IMR-90 (cell line): ENCODE measurements at regions not wholly inside any gene's neighbourhood (a gene's known extent, or its start where the extent isn't known, plus 50 kb on each side); places are given as distances from the start of the nearest gene placed in this dataset.

Experiments used
- CEBPB ChIP-seq: IDR thresholded peaks from 2 replicates; pipeline ENCODE4 v1.6.1; 2012; ENCODE audit warnings: low read depth, low read length, improper control_type of control experiment
- CHD1 ChIP-seq: IDR thresholded peaks from 2 replicates; pipeline ENCODE4 v1.6.1; 2012; ENCODE audit warnings: low read depth, low read length, improper control_type of control experiment
- CTCF ChIP-seq: conservative IDR thresholded peaks from 2 replicates; pipeline ENCODE4 v1.5.1; 2012; ENCODE audit warnings: mild to moderate bottlenecking, low read depth, low read length, improper control_type of control experiment
- RCOR1 ChIP-seq: IDR thresholded peaks from 2 replicates; pipeline ENCODE4 v1.6.1; 2012; ENCODE audit warnings: mild to moderate bottlenecking, low read length, improper control_type of control experiment; ENCODE audit not compliant: insufficient replicate concordance
- RFX5 ChIP-seq: IDR thresholded peaks from 2 replicates; pipeline ENCODE4 v1.8.0; 2012; ENCODE audit warnings: low read depth, mild to moderate bottlenecking, low read length, moderate library complexity

DNA sequence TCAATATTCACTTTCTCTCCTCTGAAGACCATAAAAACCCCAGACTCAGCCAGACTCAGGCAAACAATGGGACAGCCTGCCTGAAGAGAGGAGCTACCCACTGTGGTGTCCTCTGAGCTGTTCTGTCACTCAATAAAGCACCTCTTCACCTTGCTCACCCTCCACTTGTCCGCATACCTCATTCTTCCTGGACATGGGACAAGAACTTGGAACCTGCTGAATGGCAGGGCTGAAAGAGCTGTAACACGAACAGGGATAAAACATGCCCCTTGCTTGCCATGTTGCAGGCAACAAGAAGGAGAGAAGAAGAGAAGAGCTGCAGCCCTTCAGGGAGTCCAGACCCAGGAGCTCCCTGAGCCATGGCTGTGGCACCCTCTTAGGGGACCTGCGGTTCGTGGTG is 86.8 kb upstream of the SEMA6A start:
- TF ChIP-seq CTCF = no peak
- no peak for TF ChIP-seq CHD1
- no peak for TF ChIP-seq RFX5
- TF ChIP-seq CEBPB = no peak
- no peak for TF ChIP-seq RCOR1
